KBM-7 (cell line): ENCODE measurements at regions not wholly inside any gene's neighbourhood (a gene's known extent, or its start where the extent isn't known, plus 50 kb on each side); places are given as distances from the start of the nearest gene placed in this dataset.

Experiments used
- DNase-seq: peaks from one replicate; pipeline ENCODE4 v3.0.0-alpha.2; 2015
- in situ Hi-C: fragments of 300-500 bp; cut with MboI; formaldehyde crosslinking; loops from 2 replicates; pipeline ENCODE4 v1.14.3; 2020; ENCODE audit warnings: low sequenced_read_pairs, low pct_unique_long_range_greater_than_20kb, mixed read lengths

DNA sequence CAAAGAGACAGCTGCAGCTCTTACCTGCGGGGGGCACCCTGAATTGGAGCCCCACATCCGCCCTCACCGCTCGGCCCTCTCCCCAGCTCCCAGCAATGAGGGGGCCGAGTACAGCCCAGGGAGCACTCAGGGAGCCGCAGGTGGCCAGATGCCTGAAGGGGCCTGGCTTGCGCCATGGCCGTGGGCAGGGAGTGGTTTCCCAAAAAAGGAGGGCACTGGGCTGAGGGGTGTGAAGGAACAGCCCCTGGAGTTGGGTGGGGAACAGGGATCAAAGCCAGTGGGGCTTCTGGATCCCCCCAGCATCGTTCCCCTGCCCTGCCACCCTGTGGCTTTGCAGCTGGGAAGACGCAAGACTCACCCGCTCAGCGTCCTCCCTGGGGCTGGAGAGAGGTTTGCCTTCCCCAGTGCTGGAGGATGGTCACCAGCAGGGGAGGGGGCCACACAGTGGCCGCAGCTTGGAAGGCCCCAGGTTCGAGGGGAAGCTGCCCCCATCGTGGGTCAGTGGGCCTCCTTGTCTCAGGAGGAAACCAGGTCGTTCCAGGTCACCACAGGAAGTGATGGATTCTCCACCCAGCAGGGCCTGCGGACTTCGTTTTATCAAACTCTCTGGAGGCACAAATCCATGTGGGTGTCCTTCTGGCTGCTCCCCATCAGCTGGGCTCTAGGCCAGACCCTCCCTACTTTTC lies 68.2 kb upstream of the HPCAL1 start:
- in situ Hi-C loops = no loop called here

DNA sequence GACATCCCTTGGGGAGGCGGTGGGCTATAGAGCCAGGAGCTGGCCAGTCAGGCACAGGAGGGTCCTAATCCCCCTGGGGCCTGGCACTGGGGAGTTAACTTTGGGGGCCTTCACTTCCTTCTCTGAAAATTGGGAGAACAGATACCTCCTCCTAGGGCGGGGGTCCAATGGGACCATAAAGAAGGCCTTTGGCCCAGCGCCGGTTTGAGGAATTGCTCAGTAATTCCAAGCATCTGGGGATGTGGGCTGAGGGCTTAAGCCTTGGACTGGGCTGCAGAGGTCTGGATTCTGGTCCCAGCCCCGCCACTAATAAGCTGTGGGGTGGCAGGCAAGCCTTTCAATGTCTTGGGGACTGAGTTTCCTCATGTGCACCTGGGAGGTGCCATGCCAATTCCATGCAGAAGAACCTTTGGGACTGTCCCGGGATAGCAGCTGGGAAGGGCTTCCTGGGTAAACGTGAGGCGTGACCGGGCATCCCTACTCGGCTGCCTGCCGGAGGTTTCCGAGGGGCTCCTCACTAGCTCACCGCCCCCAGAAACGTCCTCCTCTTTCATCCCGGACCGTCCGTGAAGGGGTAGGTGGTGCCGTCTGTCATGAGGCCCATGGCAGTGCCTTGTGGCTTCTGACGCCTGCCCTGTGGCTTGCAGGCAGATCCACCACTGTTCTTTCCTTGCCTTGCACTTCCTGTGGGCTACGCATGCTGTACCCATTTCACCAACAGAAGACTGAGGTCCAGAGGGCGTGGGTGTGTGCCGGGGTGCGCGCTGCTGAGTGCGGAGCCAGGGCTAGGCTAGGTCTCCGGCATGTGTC lies 67.4 kb upstream of the HPCAL1 start:
- in situ Hi-C loops = no loop called here
- no peak for DNase-seq

More for the DNA sequence above, 68.2 kb upstream of the HPCAL1 start:
- no peak for DNase-seq

DNA sequence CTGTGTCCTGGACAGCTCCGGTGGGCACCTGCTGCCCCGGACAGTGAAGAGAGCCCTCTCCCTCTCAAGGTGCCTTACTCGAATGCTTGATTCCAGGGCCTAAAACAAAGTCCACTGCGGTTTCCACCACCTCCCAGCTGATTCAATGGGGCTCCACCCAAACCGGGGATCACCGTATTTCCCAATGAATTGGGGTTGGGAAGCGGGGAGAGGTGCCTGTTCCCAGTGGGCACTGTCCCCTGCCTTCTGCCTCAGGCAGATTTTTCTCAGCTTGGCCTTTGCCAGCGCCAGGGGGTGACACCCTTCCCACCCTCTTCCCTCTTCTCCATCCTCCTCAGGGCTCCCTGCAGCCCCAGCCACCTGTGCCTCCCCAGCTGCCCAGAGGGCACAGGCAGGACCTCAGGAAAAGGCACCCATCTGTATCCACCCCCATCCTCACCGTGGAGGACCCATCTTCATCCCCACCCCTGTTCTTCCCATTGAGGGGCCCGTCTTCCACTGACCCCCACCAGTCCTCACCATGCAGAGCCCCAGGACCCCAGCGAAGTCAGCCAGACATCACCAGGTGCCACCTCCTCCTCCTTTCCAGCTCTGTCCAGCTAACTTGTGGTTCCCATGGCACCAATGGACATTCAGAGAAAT lies 66.7 kb upstream of the HPCAL1 start:
- no peak for DNase-seq
- in situ Hi-C loops = no loop called here

DNA sequence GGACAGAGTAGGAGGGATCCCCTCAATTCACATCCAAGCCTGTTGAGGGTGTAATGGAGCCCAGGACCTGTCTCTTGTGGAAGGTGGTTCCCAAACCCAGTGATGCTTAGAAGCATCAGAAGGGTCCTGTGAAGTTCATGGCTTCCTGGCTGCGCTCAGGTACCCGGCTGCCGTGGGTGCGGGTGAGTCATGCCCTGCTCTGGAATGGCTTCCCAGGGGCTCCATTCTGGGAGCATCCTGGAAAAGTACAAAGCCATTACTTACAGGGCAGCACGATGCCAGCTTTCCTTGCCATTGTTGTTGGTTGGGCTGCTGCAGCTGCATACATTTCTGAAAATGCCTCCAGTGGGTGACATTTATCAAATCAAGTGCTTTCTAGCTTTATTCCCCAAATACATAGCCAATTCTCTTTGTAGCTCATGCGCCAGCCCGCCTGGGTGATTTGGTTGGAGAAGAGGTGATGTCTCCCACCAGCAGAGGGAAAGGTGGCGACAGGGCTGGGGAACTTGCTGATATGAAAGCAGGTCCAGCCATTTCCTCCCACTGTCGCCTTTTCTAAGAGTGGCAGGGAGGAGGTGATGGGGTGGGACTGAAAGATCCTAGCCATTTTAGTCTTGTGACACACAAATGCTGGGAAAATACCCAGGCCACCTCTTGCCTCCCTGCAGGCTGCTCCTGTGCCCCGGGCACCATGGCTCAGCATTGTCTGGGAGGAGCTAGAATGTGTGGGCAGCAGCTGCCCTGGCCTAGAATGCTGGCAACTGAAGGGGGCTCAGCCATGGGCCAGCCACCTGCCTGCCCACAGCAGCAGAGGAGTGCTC lies 65.9 kb upstream of the HPCAL1 start:
- in situ Hi-C loops = no loop called here
- no peak for DNase-seq

DNA sequence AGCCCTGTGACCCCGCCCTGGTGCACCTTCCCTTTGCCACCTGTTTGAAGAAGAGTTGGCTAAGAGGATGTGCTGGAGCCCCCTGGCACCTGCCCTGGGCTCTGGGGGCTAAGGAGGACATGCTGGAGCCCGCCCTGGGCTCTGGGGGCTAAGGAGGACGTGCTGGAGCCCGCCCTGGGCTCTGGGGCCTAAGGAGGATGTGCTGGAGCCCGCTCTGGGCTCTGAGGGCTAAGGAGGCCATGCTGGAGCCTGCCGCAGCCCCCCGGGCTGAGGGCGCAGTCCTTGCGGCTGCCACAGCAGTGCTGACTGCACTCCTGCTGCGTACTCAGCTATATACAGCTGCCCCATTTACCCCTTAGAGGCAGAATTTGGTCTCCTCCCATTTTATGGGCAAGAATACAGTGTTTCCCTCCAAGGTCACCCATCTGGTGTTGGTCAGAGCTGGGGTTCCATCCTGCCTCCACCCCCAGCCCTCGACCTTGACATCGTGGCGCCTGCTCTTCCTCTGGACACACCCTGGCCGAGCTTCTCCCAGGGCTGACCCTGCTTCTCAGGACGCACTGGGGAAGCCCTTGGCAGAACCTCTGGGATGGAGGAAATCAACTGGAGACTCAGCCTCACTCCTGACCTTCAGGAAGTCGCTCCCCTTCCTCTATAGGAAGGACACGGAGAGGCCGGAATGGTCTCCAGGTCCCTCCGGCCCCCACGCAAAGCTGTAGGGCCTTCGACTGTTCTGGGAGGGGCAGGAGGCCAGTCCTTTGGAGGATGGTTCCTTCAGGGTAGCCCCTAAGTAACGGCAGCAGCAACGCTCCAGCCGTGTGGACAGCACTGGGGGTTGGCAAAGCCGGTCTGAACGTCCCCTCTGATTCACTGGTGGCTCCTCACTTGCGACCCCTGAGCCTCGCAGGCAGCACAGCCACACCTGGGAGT lies 65.0 kb upstream of the HPCAL1 start:
- in situ Hi-C loops = no loop called here
- no peak for DNase-seq

DNA sequence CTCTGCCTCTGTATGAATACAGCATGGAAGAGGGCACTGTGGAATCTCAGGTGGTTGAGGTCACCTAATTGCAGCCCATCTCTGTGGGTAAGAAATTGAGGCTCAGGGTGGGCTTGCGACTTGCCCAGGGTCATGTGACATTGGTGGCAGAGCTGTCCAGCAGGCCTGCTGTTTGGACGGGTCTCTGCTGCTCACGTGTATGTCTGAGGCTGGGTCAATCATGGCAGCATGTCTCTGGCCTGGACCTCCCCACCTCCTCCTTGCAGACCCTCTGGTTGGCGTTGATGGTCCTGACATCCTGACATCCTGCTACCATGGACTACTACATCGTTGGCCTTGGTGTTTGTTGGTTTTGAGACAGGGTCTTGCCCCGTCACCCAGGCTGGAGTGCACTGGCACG lies 64.3 kb upstream of the HPCAL1 start:
- in situ Hi-C loops = no loop called here
- no peak for DNase-seq

DNA sequence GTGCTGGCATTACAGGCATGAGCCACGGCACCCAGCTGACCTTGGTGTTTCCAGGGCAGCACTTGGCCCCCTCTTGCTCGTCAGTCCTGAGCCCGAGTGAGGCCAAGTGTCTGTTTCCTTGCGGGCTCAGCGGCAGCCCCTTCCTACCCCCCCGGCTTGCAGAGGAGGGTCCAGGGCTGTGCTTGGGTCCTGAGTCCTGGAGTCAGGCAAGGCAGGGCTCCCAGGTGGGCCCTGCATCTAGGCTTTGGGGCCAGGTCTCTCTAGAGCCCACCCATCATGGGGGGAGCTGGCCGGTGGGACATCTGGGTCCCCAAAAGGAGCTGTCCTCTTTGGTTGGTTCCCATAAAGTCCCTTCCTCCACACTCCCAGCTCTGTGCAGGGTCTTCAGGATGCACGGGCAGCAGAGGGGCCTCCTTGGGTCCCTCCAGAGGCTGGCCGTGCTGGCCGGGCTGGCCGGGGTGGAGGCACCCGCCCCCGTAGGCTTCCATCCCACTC lies 63.7 kb upstream of the HPCAL1 start:
- in situ Hi-C loops = no loop called here
- DNase-seq = no peak

DNA sequence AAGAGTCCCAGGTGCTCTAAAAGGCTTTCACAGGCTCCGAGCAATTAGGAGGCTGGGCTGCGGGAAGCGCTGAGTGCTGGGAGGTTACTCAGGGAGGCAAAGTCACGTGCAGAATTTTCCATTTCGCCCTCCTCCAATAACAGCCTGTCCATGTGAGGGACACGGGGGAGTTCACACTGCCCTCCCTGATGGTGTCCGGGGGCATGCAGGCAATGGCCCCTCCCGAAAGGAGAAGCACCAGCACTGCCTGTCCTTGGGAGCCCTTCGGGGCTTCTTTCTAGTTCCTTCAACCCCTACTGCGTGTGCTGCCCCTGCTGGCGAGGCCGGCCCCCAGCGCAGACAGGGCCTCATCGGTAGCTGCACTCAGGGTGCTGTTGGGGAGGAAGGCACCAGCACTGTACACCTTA lies 63.1 kb upstream of the HPCAL1 start:
- in situ Hi-C loops = no loop called here
- no peak for DNase-seq

DNA sequence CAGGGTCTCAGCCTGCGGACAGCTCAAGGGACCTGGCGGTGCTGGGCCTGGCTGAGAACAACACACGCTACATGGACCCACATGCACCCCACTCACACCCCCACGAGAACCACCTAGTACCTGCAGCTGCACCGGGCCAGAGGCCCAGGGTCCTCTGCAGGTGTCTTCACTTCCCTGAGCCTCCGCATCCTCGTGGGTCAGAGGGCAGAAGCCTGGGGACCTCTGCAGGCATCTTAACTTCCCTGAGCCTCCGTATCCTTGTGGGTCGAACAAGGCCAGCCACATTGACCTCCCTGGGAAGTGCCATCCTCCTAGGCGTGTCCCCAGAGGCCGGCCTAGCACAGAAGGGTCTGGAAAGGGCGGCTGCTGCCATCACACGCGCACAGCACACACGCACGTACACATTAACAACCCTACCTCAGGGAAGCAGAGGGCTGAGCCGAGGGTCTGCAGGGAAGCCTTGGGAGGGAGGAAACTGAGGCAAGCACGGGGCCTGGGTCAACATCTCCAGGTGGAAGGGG lies 62.5 kb upstream of the HPCAL1 start:
- DNase-seq = no peak
- in situ Hi-C loops = no loop called here

DNA sequence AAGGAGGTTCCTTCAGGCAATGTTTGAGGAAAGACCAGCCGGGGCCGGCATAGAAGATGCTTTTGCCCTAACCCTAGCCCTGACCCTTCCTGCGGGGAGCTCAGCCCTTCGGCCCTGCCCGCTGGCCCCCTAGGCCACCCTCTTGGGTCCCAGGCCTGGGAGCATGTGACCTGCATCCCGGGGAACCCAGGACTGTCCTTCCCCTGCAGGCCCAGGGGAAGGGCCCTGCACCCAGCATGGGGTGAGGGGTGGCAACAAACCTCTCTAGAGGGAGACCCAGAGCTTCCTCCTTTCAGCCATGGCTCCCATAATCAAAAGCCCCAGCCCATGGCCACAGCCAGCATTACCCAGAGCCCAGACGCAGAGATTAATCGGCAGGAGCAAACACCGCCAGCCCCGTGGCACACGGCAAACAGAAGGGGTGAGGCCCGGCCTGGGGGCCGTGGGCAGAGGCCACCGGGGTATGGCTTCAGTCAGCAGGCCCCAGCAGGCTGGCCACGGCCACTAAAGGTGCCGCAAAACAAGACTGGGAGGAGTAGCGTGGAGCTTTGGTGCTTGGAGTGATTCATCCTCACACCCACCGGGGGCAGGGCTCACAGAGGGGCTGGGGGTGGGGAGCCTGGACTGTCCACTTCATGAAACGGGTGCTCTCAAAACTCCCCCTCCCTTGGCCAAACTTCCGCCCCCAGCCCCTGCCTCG lies 61.6 kb upstream of the HPCAL1 start:
- in situ Hi-C loops = no loop called here
- no peak for DNase-seq

DNA sequence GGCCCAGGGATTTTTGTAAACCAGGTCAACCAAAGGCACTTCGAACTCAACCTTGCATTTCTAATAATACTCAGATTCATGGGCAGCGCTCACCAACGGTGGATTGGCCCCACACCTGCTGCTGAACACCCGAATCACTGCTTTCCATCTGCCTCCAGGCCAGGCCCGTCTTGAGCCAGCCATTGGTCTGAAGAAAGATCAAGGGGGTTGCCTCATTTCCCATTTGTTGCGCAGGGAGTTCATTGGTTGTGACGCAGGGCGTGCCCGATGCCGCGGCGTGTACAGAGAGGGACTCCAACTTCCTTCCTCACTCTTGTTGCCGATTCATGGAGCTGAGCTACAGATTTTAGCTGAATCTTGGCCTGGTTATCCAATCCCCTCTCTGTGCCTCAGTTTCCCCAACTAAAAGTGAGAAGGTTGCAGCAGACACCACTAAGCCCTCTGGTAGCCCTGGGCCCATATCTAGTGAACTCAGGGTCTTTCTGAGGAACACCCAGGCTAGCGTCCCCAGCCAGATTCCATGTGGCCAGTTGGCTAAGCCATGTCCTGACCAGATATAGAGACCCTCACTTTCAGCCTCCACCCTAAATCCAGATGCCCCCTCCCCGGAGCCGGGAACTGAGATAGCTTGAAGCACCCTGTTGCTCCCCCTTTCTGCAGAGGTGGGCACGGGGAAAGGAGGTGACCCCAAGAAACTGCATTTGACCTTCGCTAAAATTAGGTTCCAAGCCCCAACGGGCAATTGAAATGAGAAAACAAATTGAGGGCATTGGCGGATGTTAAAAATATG lies 60.9 kb upstream of the HPCAL1 start:
- in situ Hi-C loops = no loop called here

DNA sequence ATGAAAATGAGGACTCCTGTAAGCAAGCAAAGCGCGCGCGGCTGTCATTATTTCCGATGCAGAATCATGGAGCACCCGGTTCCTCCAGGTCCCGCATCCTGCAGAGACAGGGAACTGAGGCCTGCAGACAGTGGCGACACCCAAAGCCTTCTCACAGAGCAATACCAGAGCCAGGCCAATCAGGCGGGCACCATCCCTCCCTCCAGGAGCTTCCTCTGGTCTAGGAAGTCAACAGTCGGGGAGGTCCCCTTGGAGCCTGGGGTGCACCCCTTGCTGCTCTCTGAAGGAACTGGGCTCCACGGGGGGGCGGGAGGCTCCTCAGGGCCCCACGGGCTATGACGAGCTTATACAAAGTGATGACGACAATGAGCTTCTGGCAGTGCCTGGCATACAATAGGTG lies 60.3 kb upstream of the HPCAL1 start:
- in situ Hi-C loops = no loop called here
- no peak for DNase-seq

More for the DNA sequence above, 60.9 kb upstream of the HPCAL1 start:
- DNase-seq = no peak

DNA sequence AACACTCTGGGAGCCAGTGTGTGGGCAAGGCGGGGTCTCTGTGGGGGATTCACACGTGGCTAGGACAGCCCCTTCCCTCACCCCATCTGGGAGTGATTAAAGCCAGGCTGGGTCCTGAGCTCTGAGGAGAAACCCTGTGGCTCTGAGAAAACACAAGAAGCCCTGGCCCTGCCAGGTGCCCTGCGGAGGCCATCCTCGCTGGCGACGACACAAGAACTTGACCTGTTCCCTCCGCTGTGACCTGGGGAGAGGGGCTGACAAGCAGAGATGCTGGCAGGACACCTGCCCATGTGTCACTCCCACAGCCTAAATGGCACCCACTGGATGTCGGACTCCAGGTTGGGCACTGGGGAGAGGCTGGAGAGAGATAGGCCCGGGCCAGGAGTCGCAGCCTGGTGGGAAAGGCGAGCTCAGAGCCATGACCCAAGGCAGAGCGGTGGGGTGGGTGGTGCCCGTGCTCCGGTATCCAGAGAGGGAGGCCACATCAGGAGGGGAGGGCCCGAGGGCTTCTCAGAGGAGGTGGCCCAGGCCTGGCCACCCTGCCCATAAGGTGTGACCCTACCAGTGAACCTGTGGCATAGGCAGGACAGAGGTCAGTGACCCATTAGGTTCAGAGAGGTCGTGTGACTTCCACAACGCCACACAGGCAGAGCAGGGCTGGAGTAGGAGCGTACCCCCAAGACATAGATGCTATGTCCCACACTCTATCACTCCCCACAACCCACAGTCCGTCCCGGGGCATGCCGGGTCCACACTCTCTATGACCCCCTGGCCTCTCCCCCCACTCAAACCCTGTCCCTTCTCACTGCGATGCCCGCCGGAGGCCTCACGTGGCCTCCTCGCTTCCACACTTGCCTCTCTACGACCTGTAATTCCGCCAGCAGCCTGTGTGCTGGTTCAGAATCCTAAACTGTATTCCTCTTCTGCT lies 59.4 kb upstream of the HPCAL1 start:
- in situ Hi-C loops = no loop called here
- no peak for DNase-seq

DNA sequence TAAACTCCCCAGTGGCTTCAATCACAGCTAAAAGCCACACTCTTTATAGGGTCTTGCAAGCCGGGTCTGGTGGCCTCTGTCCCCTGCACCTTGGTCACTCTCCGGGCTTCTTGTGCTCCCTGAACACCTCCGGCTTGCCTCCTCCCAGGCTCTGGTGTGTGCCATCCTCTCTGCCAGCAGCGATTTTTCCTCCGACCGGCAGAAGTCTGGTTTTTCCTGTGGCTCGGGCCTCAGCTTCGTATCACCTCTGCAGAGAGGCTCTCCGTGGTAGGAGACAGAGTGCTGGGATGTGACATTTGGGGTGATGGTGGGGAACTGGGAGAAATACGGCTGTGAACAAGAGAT lies 58.8 kb upstream of the HPCAL1 start:
- DNase-seq = no peak
- in situ Hi-C loops = no loop called here

DNA sequence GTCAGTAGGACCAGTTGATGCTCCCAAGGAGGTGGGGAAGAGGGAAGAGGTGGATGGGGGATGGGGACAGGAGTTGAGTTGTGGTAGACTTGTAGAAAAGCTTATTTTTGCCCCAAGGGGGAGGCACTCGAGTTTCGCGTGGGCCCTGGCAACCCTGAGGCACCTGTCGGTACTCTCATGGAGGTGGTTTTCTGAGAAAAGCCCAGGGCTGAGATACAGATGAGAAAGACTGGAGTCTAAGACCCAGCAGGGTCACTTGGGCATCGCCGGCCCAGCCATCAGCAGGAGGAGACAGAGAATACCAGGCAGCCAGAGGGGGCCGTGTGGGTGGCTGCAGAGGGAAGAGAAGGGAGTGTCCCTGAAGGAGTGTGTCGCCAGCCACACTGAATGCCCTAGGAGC lies 57.7 kb upstream of the HPCAL1 start:
- in situ Hi-C loops = no loop called here
- no peak for DNase-seq

DNA sequence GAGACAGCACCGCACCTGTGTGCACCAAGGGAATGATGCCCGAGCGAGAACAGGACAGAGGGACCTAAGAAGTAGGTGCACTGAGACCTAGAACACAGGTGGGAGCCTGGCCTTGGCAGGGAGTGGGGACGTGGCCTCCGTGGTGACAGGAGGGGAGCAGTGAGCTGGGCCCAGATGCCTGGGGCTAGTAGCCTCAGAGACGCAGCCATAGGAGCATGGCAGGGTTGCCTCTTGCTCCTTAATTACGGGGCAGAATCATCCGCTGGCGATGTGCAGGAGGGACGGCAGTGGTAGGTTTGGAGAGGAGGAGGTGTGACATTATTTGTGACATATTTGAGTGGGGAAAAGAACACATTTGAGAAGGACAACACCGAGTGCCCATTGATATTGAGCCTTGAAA lies 57.0 kb upstream of the HPCAL1 start:
- no peak for DNase-seq
- in situ Hi-C loops = no loop called here
